SK-N-SH treated with all-trans-retinoic acid at 6 μM for 48 hours (cell line): ENCODE measurements at regions not wholly inside any gene's neighbourhood (a gene's known extent, or its start where the extent isn't known, plus 50 kb on each side); places are given as distances from the start of the nearest gene placed in this dataset.

Source experiments
- ARNTL ChIP-seq: fragments of 450-650 bp; formaldehyde crosslinking; IDR thresholded peaks from 2 replicates; pipeline ENCODE4 v1.5.0; 2020; ENCODE audit warnings: low read depth, mild to moderate bottlenecking, moderate library complexity, borderline replicate concordance
- CSDC2 ChIP-seq: fragments of 250-450 bp; sonication (Bioruptor Pico); IDR thresholded peaks from 2 replicates; pipeline ENCODE4 v1.5.0; 2020; ENCODE audit warnings: mild to moderate bottlenecking, moderate library complexity
- GLIS3 ChIP-seq: fragments of 250-450 bp; sonication (Bioruptor Pico); IDR thresholded peaks from 2 replicates; pipeline ENCODE4 v1.5.0; 2020; ENCODE audit warnings: mild to moderate bottlenecking, moderate library complexity
- ZC3H10 ChIP-seq: fragments of 250-450 bp; sonication (Bioruptor Pico); IDR thresholded peaks from 2 replicates; pipeline ENCODE4 v1.5.1; 2021; ENCODE audit warnings: mild to moderate bottlenecking, moderate library complexity

- no peak for TF ChIP-seq CSDC2 (CRISPR knock-in tag)
- TF ChIP-seq ARNTL (CRISPR knock-in tag) = no peak
- no peak for TF ChIP-seq GLIS3
- no peak for TF ChIP-seq ZC3H10
These were observed 161.2 kb upstream of the PLET1 start for GRCh38 chr11:112421879-112422278.
